ENCODE measurements at regions not wholly inside any gene's neighbourhood (a gene's known extent, or its start where the extent isn't known, plus 50 kb on each side); places are given as distances from the start of the nearest gene placed in this dataset.

DNA sequence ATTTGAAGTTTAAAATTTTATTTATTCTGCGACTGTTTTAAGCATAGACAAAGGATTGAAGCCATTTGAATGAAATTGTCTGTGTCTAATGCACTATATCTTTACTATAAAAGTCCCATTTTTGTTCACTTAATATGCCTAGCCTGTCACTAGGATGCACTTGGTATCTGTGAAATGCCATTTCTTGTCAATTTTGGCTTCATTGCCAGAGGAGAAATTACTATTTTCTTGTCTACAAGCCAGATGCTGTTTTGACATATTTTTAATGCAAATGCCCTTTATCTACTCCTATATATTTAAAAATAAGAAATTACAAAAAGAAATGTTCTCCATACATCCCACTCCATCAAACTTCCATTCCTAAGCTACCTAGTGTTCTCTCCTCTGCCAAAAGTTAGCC lies 1704.5 kb upstream of the RAG2 start (continued):
- no peak for TF ChIP-seq WIZ (CRISPR knock-in tag; IDR thresholded peaks at IDR 0.05)
- TF ChIP-seq SMARCE1 (IDR thresholded peaks at IDR 0.05; ENCODE audit: borderline replicate concordance): no peak
- no peak for TF ChIP-seq RFXAP (CRISPR knock-in tag; IDR thresholded peaks at IDR 0.05; ENCODE audit: borderline replicate concordance)
- no peak for TF ChIP-seq KAT8 (CRISPR knock-in tag; IDR thresholded peaks at IDR 0.05)
- TF ChIP-seq ZNF674 (CRISPR knock-in tag; IDR thresholded peaks at IDR 0.05; ENCODE audit: low read depth): no peak
- no peak for TF ChIP-seq POLR2A (IDR thresholded peaks at IDR 0.05; ENCODE audit: insufficient read depth in 1 of 2, low read depth in 2 of 2, low read length in 2 of 2)
- TF ChIP-seq, protein P1, sequence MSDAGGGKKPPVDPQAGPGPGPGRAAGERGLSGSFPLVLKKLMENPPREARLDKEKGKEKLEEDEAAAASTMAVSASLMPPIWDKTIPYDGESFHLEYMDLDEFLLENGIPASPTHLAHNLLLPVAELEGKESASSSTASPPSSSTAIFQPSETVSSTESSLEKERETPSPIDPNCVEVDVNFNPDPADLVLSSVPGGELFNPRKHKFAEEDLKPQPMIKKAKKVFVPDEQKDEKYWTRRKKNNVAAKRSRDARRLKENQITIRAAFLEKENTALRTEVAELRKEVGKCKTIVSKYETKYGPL (CRISPR knock-in tag; IDR thresholded peaks at IDR 0.05): no peak
- TF ChIP-seq RFXANK (CRISPR knock-in tag; IDR thresholded peaks at IDR 0.05): no peak
- TF ChIP-seq CEBPB (IDR thresholded peaks at IDR 0.05; ENCODE audit: borderline replicate concordance, low read depth, low read length): no peak

DNA sequence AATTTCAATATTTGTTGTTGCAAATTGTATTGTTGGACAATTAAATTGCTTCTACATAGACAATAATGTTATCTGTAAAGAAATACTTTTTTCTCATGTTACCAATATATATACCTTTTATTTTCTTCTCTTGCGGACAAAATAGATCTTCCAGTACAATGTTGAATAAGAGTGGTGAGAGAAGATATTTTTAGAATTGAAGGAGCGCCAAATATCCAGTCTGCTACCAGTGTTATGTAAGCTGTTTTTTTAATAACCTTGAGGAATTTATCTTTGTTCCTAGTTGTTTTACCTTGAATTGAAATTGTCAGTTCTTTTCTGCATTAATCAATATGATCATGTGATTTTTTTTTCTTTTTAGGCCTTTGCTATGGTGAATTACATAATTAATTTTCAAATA lies 1702.5 kb upstream of the RAG2 start:
- no peak for TF ChIP-seq TGIF2 (CRISPR knock-in tag; IDR thresholded peaks at IDR 0.05)
- no peak for TF ChIP-seq SMAD9 (CRISPR knock-in tag; IDR thresholded peaks at IDR 0.05)
- no peak for TF ChIP-seq ZFY (CRISPR knock-in tag; IDR thresholded peaks at IDR 0.05)
- no peak for TF ChIP-seq NBN (conservative IDR thresholded peaks at IDR 0.05)
- TF ChIP-seq ZNF672 (CRISPR knock-in tag; IDR thresholded peaks at IDR 0.05): no peak
- no peak overlapping the region for H3K27ac ChIP-seq (ENCODE audit: extremely low read length, insufficient read depth, low read length)
- FAIRE-seq: no peak
- ChIA-PET POLR2A (no interaction called here), CTCF (ENCODE audit: low intra/inter-chr PET ratio, low total read pairs) (no interaction called here)
- no peak for ATAC-seq
- no peak for DNase-seq (ENCODE audit: low spot score)
- BruUV-seq (replicated peaks): no TSS peak
- WGBS (ENCODE audit: low lambda C conversion rate): 74% methylated on average over 2 of the region's 2 CpGs
- H3K9ac ChIP-seq (ENCODE audit: insufficient read depth, low read depth, low read length): no peak overlapping the region
- H3K4me2 ChIP-seq (ENCODE audit: low read depth, low read length): no peak overlapping the region
- H3K27me3 ChIP-seq (ENCODE audit: control insufficient read depth in 1 of 2, insufficient read depth in 2 of 2, low read length in 2 of 2): no peaks in the 10 kb centered on the region
- no peaks in the 10 kb centered on the region for H3K79me2 ChIP-seq (ENCODE audit: insufficient read depth, low read length)
- no peak overlapping the region for H3K4me3 ChIP-seq (replicated peaks in 1 of 3; ENCODE audit: insufficient read depth in 1 of 3, low read depth in 2 of 3, low read length in 3 of 3)
- intact Hi-C loops (cut with micrococcal nuclease; ENCODE audit: unreplicated experiment): no loop called here
- no peak overlapping the region for H2AFZ ChIP-seq (ENCODE audit: low read length)
- H4K20me1 ChIP-seq (ENCODE audit: insufficient read depth, low read length): no peaks in the 10 kb centered on the region
- H3K9me3 ChIP-seq (ENCODE audit: low read length): peaks cover 34% of the 10 kb centered on the region
- H3K36me3 ChIP-seq (replicated peaks in 1 of 2; ENCODE audit: control insufficient read depth in 1 of 2, insufficient read depth in 2 of 2, low read length in 2 of 2): no peaks in the 10 kb centered on the region
- in situ Hi-C loops (cut with HindIII; ENCODE audit: extremely low pct_ligation_motif_present, low pct_unique_long_range_greater_than_20kb): no loop called here
- H3K4me1 ChIP-seq (ENCODE audit: insufficient read depth, low read length): no peaks in the 10 kb centered on the region

All from HepG2 (cell line).